ENCODE measurements at regions not wholly inside any gene's neighbourhood (a gene's known extent, or its start where the extent isn't known, plus 50 kb on each side); places are given as distances from the start of the nearest gene placed in this dataset.

GRCh38 chr17:45692661-45693060, 91.5 kb upstream of the CRHR1 start:
- TF ChIP-seq POLR2A (IDR thresholded peaks at IDR 0.05; ENCODE audit: low read depth, low read length) = no peak
- TF ChIP-seq CTCF (IDR thresholded peaks at IDR 0.05; ENCODE audit: extremely low read depth in 1 of 2, insufficient read depth in 1 of 2, low read depth in 1 of 2, low read length in 2 of 2) = no peak
- no peak for TF ChIP-seq POLR2AphosphoS5 (IDR thresholded peaks at IDR 0.05; ENCODE audit: insufficient read depth, low read depth, low read length)
- no peak for TF ChIP-seq FOS (IDR thresholded peaks at IDR 0.05; ENCODE audit: borderline replicate concordance, insufficient read depth, low read length)
- no peak for TF ChIP-seq EZH2 (IDR thresholded peaks at IDR 0.05; ENCODE audit: borderline replicate concordance, low read depth, low read length, severe bottlenecking)
- TF ChIP-seq, protein P1, sequence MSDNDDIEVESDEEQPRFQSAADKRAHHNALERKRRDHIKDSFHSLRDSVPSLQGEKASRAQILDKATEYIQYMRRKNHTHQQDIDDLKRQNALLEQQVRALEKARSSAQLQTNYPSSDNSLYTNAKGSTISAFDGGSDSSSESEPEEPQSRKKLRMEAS (IDR thresholded peaks at IDR 0.05; ENCODE audit: insufficient read depth, insufficient read length) = no peak
